ENCODE measurements at regions not wholly inside any gene's neighbourhood (a gene's known extent, or its start where the extent isn't known, plus 50 kb on each side); places are given as distances from the start of the nearest gene placed in this dataset.
"Not testable (repeated sequence)": the region's sequence is repeated elsewhere in the genome, so short reads cannot be mapped to it uniquely, and the experiment has no call there.

GRCh38 chr4:123026015-123026414 lies 103.6 kb upstream of the NUDT6 start:
- not testable (repeated sequence) for TF ChIP-seq CTCF, POLR2A (IDR thresholded peaks at IDR 0.05)
